Stomach (tissue), 4 donors: ENCODE measurements at regions not wholly inside any gene's neighbourhood (a gene's known extent, or its start where the extent isn't known, plus 50 kb on each side); places are given as distances from the start of the nearest gene placed in this dataset.

Experiments
- EP300 ChIP-seq: sonication (generic); formaldehyde crosslinking; IDR thresholded peaks from one replicate; pipeline ENCODE4 v1.6.1; 2017; ENCODE audit warnings: antibody characterized with exemption
- TF ChIP-seq, protein P1 (sequence below), 7 experiments: fragments of 450-650 bp in 4 of 7; fragments of 200-600 bp in 3 of 7; sonication (generic) in 3 of 7; IDR thresholded peaks; one replicate each; pipeline ENCODE4 v1.5.1; 2016 to 2019; ENCODE audit warnings: antibody characterized with exemption in 7 of 7, control low read depth in 2 of 7, mild to moderate bottlenecking in 1 of 7

DNA sequence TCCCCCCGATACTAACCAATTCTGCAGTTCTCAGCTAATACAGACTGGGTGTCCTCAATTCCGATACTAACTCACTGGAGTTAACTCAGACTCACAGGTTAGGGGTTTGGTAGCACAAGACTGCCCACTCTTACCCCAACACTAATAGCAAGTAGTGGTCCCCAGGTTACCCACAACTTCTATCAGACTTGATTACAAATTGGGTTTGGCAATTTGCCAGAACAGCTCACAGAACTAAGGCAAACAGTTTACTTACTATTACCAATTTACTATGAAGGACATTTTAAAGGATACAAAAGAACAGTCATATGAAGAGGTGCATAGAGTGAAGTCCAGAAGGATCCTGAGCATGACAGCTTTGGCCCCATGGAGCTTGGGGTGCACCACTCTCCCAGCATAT, 201.8 kb upstream of the VCX start:
- TF ChIP-seq, protein P1, sequence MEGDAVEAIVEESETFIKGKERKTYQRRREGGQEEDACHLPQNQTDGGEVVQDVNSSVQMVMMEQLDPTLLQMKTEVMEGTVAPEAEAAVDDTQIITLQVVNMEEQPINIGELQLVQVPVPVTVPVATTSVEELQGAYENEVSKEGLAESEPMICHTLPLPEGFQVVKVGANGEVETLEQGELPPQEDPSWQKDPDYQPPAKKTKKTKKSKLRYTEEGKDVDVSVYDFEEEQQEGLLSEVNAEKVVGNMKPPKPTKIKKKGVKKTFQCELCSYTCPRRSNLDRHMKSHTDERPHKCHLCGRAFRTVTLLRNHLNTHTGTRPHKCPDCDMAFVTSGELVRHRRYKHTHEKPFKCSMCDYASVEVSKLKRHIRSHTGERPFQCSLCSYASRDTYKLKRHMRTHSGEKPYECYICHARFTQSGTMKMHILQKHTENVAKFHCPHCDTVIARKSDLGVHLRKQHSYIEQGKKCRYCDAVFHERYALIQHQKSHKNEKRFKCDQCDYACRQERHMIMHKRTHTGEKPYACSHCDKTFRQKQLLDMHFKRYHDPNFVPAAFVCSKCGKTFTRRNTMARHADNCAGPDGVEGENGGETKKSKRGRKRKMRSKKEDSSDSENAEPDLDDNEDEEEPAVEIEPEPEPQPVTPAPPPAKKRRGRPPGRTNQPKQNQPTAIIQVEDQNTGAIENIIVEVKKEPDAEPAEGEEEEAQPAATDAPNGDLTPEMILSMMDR (IDR thresholded peaks at IDR 0.05), result no peak
- no peak for TF ChIP-seq EP300
